Kidney tubule cell (primary cell): ENCODE measurements at regions not wholly inside any gene's neighbourhood (a gene's known extent, or its start where the extent isn't known, plus 50 kb on each side); places are given as distances from the start of the nearest gene placed in this dataset.
A peak's percentile ranks its signal among the peaks of the same experiment; 100 is the strongest.

Experiments used
- DNase-seq: peaks from one replicate; pipeline ENCODE4 v3.0.0-alpha.2; 2018; ENCODE audit warnings: low spot score

DNA sequence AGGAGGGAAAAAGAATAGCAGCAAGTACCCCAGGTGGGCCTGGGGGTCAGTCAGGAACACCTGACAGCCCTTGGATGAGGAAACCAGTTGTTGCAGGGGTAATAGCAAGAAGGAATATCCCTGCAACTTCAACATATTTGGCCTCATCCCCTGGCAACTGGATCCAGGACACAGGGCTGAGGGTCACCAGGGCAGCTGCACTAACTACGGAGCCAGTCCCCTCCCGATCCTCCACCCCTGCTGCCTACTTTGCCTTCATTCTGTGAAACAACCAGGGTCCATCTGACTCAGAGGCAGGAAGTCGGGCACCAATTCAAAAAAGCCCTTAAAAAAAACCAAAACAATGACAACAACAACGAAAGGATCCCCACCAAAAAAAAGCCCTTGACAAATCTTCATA, 52.9 kb downstream of the FRMPD3 start:
- no peak for DNase-seq

DNA sequence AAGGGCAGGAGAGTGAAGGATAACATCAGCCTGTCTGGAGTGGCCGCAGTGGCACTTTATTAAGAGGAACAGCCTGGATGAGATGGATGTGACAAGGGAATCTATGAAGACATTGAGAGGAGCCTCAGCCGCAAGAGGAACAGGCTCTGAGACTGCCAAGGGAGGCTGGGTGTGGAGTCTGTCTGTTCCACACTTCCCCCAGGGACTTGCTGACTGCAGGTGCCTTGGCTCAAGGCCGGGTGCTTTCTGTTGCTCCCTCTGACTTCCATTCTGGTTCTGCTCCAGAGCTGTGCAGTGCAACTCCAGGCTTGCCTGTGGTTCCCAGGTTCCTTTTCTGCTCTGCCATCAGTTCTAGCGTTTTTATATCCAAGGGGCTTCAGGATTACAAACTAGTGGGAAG, 54.6 kb downstream of the FRMPD3 start:
- no peak for DNase-seq

DNA sequence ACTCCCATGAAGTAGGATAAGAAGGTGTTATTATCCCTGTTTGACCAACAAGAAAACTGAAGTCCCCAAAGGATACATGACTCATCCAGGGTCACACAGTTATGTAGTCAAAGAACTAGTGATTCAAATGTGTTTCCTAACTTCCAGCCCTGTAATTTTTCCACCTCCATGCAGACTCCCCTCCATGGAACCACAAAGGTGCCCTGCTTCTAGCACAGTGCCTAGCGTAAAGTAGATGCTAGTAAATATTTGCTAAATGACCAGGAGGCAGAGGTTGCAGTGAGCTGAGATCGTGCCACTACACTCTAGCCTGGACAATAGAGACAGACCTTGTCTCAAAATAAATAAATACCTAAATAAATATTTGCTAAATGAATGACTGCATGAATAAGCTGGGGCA, 55.8 kb downstream of the FRMPD3 start:
- no peak for DNase-seq

DNA sequence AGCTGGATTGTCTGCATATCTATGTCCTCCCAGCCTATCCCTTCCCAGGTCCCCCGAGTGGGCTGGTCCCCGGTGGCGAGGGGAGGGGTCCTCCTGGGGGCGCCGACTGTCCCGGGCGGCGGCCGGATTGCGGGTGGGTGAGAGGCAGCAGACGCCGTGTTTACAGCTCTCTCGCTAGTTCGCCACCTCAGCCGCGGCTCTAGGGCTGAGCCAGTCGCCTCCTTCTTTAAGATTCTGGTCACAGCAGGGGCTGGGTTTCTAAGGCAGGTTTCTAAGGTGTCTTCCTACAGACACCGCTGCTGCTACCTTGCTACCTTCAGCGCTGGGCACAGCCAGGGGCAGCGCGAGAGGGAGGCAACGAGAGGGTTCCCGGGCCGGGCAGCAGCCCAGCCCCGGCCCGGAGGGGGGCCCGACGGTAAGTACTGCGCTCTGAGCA, 57.2 kb downstream of the FRMPD3 start:
- no peak for DNase-seq

DNA sequence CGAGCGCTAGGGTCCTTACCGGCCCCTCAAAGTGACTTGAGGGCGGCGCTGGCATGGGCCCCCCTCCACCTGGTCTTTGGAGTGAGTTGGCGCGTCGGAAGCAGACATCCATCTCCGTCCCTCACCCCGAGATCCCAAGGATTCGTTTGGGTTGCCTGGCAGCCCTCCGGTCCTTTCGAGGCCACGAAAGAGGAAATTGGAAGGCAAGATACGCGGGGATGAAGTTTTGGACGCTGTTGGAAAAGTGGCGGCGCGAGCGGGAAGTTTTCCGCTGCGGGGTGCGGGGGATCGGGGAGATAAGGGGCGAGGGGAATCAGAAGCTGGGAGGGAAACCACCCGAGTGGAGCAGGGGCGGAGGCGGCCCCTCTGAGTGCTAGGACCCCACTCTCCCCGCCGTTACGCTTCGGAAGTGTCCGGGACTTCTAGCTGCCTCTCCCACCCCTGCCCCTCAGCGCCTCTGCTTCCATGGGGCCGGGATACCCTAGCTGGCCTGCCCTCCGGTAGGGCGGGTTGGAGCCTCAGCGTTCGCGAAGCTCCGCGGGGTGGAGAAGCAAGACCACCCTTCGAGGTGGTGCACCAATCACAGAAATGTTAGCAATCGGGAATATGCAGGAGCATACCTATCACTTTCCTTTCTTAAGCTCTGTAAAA, 57.8 kb downstream of the FRMPD3 start:
- no peak for DNase-seq

DNA sequence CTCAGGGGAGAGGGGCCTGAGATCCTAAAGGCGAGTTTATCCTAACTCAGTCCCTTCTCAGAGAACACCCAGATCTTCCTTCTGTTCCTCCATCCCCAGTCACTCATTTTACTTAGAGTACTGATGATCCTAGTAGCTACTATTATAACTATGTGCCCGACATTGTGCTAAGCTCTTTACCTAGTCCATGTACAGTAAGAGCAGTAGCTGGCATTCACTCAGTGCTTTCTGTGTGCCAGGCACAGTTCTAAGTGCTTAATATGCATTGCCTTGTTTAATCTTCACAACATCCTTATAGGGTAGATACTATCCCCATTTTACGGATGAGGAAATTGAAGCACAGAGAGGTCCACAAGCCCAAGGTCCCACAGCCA, 58.3 kb downstream of the FRMPD3 start:
- no peak for DNase-seq

DNA sequence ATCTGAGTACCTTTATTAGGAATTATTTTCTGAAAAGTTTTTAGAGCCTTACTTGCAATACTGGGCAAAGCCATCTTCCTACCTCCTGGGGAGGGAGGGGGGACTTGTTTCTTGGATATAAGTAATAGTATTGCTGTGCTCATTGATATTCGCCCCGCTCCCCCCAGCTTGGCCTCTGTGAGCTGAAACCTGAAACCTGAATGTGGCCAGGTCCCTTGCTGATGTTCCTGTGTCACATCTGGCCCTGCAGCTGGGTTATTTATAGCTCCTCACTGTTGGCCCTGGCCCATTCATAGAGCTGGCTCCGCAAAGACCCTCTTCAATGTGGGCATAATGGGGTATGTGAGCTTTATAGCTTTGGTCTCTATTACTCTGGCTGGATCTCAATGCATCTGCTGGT, 59.5 kb downstream of the FRMPD3 start:
- no peak for DNase-seq

DNA sequence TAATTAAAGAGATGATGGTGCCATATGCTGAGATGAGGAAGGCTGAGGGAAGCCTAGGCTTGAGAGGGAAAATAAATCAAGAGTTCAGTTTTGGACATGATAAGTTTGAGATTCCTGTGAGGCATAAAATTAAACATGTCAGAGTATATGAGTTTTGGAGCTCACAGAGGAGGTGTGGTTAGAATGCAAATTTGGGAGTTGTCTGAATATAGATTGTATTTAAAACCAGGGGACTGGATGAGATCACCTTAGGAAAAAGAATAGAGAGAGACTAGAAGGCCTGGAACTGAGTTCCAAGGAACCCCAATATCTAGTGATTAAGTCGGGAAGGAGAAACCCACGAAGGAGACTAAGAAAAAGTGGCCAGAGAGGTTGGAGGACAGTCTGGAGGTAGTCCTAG, 65.5 kb downstream of the FRMPD3 start:
- DNase-seq: no peak

DNA sequence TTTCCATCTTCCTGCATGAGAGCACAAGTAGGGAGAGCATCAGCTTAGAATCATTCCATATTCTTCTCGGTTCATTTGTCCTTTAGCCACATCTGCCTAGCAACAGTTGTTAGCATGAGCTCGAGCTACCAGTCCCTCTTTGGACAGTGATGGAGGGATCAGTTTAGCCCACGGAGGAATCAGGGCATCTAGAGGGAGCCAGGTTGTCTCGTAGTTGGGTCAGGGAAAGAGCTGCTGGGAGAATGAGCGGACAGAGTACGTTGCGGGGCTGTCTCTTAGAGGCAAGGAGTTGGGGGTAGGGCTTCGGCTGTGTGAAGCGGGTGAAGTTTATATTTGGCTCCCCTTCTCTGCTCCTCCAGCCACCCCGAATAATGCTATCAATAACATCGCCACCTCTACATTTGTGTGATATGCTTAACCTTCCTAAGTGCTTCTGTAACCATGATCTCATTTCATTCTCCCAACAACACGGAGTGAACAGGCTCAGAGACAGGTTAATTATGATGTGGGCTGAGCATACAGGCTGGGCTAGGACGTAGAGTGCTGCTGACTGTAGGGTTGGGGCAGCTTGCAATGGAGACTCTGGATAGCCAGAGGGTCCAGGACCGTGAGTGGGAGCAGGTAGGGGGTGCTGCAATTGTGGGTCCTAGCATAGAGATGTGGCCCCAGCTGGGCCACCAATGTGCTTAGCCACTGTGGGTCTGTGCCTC, 72.6 kb downstream of the FRMPD3 start:
- DNase-seq: no peak

DNA sequence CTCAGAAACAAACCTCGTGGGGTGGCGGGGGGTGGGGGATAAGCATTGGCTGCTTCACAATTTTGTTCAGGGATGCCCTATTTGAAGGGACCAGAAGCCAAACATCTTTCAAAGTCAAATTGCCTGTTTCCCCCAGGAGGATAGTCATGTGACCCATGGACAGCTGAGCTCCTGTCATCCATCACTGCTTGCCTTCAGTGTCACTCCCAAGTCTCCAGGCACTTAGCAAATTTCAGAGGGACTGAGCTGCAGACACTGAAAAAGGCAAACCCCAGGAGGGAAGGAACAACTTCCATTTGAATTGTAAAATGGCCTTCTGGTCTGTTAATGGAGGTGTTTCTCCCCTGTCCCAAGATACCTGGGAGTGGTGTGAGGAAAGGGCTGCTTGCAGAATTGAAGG, 73.4 kb downstream of the FRMPD3 start:
- DNase-seq: no peak

DNA sequence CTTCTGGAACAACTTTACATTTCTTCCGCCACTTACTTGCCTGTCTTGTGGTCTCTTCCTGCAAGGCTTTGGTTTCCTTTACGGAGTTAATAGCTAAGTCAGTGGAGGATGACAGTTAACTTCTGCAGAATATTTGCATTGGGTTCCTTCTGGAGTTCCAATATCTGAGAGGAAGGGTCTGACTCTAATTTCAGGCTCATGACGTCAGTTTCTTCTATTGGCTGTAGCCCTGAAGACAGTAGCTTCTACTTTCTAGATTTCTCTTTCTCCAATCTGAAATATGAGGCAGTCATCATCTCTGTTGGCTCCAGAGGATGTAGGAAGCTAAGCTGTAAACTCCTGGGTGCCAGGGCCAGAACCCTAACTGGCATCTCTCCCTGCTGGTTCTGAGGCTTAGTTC, 76.7 kb downstream of the FRMPD3 start:
- DNase-seq: no peak

DNA sequence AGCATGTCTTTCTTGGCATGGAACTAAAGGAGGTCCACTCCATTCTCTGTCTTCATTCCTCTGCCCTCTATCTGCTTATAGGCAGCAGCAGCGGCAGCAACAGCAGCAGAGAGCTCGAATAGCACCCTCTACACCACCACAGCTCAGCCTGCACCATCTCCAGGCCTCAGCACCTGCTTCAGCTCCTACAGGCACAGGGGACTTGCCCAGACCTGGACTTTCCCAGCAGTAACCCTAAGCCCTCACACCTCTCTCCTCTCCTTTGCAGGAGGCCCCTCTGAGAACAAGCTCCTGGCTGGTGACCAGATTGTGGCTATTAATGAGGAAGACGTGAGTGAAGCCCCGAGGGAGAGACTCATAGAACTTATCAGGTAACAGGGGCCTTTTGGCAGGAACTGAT, 80.7 kb downstream of the FRMPD3 start:
- DNase-seq: no peak

DNA sequence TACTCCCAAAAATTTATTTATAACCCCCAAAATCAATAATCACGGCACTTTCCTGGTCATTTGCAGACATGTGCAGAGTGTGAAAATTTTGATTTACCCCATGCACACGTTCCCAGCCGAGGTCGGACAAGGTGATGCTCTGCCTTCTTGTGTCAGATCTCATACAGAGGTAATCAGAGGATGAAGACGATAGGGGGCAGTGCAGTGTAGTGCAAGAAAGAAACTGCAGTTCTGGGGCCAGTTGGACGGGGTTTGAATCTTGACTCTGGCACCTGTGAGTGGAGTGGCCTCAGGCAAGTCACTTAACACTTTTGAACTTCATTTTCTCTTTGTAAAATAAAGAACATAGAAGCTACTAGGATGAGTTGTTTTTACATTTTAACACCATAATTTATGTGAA, 88.4 kb downstream of the FRMPD3 start:
- DNase-seq: peak; percentile 54

DNA sequence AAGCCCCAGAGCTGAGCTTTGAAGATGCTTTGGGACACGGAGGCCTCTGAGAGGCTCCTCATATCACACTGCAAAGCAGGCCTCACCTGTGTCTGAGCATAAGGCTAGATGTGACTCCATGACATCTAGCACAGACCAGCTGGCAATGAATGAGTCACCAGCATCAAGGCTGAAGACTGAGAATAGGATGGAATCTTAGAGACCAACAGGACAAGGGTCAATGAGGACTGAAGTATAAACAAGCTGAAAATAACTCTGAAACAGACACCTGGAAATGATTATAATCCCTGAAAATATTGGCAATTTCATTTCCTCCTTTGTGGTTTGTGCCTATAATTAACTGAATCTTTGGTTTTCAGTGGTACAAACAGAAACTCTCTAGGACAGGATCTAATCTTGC, 87.1 kb upstream of the PRPS1 start:
- peak; percentile 7 for DNase-seq

DNA sequence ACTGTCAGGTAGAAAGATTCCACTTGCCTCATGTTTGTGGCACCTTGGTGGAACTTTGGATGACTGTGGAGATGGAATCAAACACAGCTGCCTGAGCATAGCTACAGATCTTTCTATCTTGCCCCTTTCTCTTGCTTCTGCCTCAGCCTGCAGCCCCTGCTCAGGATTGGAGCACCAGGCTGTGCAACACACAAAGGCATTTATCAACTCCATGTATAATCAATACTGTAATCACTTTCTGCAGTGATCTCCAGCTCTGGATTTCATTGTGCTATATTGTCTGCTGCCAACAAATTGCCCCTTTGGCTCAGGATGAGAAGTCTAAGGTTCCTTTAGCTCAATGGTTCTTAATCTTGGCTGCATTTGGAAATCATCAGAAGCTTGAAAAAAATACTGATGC, 86.3 kb upstream of the PRPS1 start:
- DNase-seq: no peak

DNA sequence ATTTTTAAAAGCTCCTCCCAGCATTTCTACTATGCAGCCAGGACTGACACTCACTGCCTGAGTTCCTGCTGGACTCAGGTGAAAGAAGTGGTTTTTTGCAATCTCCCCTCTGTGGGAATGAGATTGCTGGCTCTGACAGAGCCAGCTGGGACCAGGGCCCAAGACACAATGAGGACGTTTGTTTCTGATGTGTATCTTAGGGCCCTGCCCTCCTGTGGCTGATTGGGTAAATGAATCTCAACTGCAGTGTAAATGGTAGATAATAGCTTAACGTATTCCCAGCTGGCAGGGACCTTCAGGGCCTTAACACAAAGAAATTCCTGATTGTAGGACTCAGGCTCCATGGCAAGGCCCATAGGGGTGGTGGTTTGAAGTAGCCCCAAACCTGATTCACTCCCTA, 85.8 kb upstream of the PRPS1 start:
- peak; percentile 3 for DNase-seq

DNA sequence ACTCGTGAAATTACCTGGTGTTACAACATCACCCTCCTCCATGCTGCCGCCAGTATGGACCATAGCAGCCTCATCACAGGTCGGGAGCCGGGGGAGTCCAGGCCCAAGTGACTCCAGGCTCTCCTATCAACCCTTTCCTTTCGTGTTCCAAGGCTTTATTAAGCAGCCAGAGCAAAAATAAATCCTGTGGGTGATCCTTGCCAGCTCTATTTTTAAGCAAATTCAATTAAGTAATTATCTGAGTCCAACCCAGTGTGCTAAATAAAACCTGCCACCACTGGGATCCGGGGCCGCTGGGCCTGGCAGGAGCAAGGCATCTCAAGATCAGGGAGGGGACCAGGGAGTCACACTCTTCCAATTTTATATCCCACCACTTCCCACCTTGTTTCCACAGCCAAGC, 80.7 kb upstream of the PRPS1 start:
- DNase-seq: no peak

DNA sequence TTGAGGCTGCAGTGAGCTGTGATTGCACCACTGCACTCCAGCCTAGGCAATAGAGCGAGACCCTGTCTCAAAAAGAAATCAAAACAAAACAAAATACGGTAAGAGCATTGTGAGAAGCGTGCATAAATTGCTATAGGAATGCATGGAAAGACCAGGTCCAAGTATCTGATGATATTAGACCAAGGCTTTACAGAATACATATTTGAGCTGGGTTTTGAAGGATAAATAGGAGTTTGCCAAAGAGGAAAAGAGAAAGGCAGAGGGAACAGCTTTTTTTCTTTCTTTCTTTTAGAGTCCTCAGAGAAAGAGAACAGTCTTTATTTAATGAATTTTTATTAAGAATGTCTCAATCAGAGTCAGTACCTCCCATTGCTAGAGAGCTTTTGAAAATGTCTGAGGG, 79.5 kb upstream of the PRPS1 start:
- DNase-seq: no peak

DNA sequence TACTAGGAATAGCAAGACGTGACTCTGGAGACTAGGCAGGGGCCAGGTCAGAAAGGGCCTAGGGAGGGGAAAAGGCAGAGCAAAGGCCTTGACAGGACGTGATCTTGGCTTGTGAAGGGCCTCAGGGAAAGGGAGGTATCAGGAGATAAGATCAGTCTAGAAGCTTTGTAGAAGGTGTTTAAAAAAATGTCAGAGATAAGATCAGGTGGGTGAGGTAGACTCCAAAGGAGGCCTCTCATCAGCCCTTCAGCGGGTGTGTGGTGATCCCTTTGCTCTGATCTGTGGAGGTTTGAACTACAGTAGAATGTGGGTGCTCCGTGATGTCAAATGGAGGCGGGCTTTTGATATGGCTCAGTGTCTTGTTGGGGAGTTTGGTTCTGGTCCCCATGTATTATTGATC, 78.8 kb upstream of the PRPS1 start:
- DNase-seq: no peak

DNA sequence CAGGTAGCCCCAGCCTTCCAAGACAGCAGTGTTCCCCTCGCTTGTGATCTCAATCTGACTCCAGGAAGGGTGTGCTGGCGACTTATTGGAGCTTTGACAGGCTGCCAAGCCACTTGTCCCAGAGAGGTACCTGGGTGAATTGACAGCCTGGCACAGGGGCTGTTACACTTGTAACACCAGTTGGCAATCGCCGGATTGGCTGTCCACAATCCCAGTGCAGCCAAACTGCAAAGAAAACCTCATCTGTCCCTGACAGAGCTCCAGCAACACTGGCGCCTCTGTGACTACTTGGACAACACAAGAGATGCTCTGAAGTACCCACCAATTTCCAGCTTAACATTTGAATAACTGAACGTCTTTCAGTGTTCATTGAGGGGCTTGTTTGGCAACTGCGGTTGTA, 76.8 kb upstream of the PRPS1 start:
- DNase-seq: no peak

DNA sequence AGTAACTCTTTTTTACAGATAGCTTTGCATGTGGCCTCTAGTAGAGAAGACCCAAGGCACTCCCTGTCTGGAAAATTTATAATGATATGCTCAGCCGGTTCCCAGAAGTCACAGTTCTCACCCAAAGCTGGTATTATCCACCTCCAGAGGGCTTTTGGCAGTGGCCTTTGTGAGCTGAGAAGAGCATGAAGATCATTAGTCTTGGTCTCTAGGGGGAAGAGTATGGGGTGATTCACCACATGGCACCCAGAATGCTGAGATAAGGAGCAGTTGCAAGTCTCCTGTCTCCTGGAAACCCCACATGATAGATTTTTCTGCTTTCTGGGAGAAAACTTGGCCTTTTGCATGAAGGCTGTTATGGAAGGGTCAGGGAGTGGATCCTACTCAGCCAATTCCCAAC, 75.4 kb upstream of the PRPS1 start:
- DNase-seq: no peak

DNA sequence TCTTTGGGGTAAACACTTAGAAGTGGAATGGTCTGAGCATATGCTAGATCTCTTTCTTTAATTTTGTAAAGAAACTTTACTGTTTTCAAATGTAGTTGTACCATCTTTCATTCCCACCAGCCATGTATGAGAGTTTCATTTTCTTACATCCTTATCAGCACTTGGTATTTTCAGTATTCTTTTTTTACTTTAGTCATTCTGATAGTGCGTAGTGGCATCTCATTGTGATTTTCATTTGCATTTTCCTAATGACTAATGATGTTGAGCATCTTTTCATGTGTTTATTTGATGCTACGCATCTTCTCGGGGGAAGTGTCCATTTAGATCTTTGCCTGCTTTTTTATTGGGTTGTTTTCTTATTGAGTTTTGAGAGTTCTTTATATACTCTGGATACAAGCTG, 71.3 kb upstream of the PRPS1 start:
- no peak for DNase-seq

DNA sequence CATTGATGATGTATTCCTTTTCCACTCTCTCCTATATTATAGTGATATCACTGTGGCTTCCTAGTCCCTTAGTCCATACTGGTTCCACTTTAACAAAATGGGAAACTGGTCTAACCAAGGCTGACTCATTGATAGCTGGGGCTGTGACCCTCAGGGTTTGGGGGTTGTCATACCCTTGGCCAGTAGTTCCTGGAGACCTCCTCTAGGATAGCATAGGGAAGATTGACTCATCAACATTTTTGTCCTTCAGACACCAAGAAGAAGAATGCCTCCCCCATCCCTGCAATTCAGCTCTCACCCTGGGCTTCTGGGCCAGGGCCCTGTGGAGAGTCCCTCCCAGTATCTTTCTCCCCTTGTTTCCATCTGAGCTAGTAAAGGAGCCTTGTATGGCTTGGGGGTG, 68.8 kb upstream of the PRPS1 start:
- peak; percentile 80 for DNase-seq

DNA sequence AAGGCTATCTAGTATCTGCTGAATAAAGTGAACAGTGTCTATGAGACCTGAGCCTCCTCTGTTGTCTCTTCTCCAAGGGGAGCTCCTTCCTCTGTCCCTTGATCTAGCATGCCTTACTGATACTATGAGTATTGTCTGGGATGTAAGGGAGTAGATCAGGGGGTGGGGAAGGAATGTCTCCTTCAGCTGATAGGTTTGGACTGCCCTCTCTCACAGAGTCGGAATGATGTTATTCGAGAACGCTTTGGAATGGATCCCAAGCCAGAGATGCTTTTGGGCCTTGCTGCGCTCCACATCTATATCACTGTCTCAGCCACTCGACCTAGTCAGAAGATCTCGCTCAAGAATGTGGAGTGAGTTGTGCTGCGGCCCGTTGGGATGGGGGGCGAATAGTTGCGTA, 68.3 kb upstream of the PRPS1 start:
- no peak for DNase-seq
